ENCODE measurements at regions not wholly inside any gene's neighbourhood (a gene's known extent, or its start where the extent isn't known, plus 50 kb on each side); places are given as distances from the start of the nearest gene placed in this dataset.

- no peak for DNase-seq (ENCODE audit: low spot score)
These were observed 653.6 kb upstream of the NR3C2 start for GRCh38 chr4:149095811-149096210.

GRCh38 chr4:149095001-149095400 lies 652.8 kb upstream of the NR3C2 start:
- Mint-ChIP-seq H3K27me3 (ENCODE audit: unreplicated experiment) (peaks cover 2% of the 10 kb centered on the region), H3K27ac (ENCODE audit: unreplicated experiment) (no peak overlapping the region), H3K36me3 (ENCODE audit: low read depth, unreplicated experiment) (peaks cover 3% of the 10 kb centered on the region), H3K9me3 (ENCODE audit: unreplicated experiment) (peaks cover 16% of the 10 kb centered on the region), H3K4me3 (ENCODE audit: unreplicated experiment) (no peak overlapping the region), H3K4me1 (ENCODE audit: unreplicated experiment) (no peaks in the 10 kb centered on the region)
- DNase-seq (ENCODE audit: low spot score): no peak
- TF ChIP-seq, protein P1, sequence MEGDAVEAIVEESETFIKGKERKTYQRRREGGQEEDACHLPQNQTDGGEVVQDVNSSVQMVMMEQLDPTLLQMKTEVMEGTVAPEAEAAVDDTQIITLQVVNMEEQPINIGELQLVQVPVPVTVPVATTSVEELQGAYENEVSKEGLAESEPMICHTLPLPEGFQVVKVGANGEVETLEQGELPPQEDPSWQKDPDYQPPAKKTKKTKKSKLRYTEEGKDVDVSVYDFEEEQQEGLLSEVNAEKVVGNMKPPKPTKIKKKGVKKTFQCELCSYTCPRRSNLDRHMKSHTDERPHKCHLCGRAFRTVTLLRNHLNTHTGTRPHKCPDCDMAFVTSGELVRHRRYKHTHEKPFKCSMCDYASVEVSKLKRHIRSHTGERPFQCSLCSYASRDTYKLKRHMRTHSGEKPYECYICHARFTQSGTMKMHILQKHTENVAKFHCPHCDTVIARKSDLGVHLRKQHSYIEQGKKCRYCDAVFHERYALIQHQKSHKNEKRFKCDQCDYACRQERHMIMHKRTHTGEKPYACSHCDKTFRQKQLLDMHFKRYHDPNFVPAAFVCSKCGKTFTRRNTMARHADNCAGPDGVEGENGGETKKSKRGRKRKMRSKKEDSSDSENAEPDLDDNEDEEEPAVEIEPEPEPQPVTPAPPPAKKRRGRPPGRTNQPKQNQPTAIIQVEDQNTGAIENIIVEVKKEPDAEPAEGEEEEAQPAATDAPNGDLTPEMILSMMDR (IDR thresholded peaks at IDR 0.05; ENCODE audit: unreplicated experiment): no peak

More at GRCh38 chr4:149095811-149096210, 653.6 kb upstream of the NR3C2 start:
- Mint-ChIP-seq H3K36me3 (ENCODE audit: low read depth, unreplicated experiment) (peaks cover 3% of the 10 kb centered on the region), H3K4me3 (ENCODE audit: unreplicated experiment) (no peak overlapping the region), H3K9me3 (ENCODE audit: unreplicated experiment) (peaks cover 16% of the 10 kb centered on the region), H3K27me3 (ENCODE audit: unreplicated experiment) (peaks cover 2% of the 10 kb centered on the region), H3K4me1 (ENCODE audit: unreplicated experiment) (no peaks in the 10 kb centered on the region), H3K27ac (ENCODE audit: unreplicated experiment) (no peak overlapping the region)
- TF ChIP-seq, protein P1 (IDR thresholded peaks at IDR 0.05; ENCODE audit: unreplicated experiment): no peak

- H3K4me1 Mint-ChIP-seq (ENCODE audit: unreplicated experiment): no peaks in the 10 kb centered on the region
- H3K9me3 Mint-ChIP-seq (ENCODE audit: unreplicated experiment): no peaks in the 10 kb centered on the region
- H3K36me3 Mint-ChIP-seq (ENCODE audit: low read depth, unreplicated experiment): no peaks in the 10 kb centered on the region
- TF ChIP-seq, protein P1 (IDR thresholded peaks at IDR 0.05; ENCODE audit: unreplicated experiment): no peak
- H3K27ac Mint-ChIP-seq (ENCODE audit: unreplicated experiment): no peak overlapping the region
- no peak for DNase-seq (ENCODE audit: low spot score)
- no peaks in the 10 kb centered on the region for H3K27me3 Mint-ChIP-seq (ENCODE audit: unreplicated experiment)
- no peak overlapping the region for H3K4me3 Mint-ChIP-seq (ENCODE audit: unreplicated experiment)
These were observed 641.9 kb upstream of the NR3C2 start for GRCh38 chr4:149084144-149084543.

GRCh38 chr4:149077181-149077580 lies 635.0 kb upstream of the NR3C2 start:
- no peaks in the 10 kb centered on the region for H3K4me1 Mint-ChIP-seq (ENCODE audit: unreplicated experiment)
- no peak for DNase-seq (ENCODE audit: low spot score)
- H3K27ac Mint-ChIP-seq (ENCODE audit: unreplicated experiment): no peak overlapping the region
- TF ChIP-seq, protein P1 (IDR thresholded peaks at IDR 0.05; ENCODE audit: unreplicated experiment): no peak
- H3K27me3 Mint-ChIP-seq (ENCODE audit: unreplicated experiment): no peaks in the 10 kb centered on the region
- H3K36me3 Mint-ChIP-seq (ENCODE audit: low read depth, unreplicated experiment): no peaks in the 10 kb centered on the region
- no peaks in the 10 kb centered on the region for H3K9me3 Mint-ChIP-seq (ENCODE audit: unreplicated experiment)
- no peak overlapping the region for H3K4me3 Mint-ChIP-seq (ENCODE audit: unreplicated experiment)

DNA sequence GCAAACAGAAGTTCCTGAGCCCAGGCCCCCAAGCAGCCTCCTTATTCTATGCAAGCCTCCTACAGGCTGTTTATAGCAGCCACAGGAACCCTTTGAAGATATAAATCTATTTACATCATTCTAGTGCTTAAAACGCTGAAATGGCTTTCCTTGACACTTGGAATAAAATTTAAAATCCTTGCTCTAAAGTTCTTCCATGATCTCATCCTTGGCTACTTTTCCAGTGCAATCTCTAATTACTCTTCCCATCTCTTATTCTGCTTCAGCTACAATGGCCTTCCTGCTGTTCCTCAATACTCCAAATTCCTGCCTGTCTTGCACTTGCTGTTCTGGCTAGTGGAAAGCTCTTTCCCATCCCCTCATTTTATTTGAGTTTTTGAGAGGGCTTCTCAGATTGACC lies 634.2 kb upstream of the NR3C2 start:
- no peaks in the 10 kb centered on the region for H3K27me3 Mint-ChIP-seq (ENCODE audit: unreplicated experiment)
- no peak for DNase-seq (ENCODE audit: low spot score)
- no peak overlapping the region for H3K4me3 Mint-ChIP-seq (ENCODE audit: unreplicated experiment)
- TF ChIP-seq, protein P1 (IDR thresholded peaks at IDR 0.05; ENCODE audit: unreplicated experiment): no peak
- no peak overlapping the region for H3K27ac Mint-ChIP-seq (ENCODE audit: unreplicated experiment)
- H3K36me3 Mint-ChIP-seq (ENCODE audit: low read depth, unreplicated experiment): no peaks in the 10 kb centered on the region
- no peaks in the 10 kb centered on the region for H3K4me1 Mint-ChIP-seq (ENCODE audit: unreplicated experiment)
- H3K9me3 Mint-ChIP-seq (ENCODE audit: unreplicated experiment): no peaks in the 10 kb centered on the region

All from endothelial cell (in vitro differentiated cells).